Bronchial epithelial cell (primary cell): ENCODE measurements at regions not wholly inside any gene's neighbourhood (a gene's known extent, or its start where the extent isn't known, plus 50 kb on each side); places are given as distances from the start of the nearest gene placed in this dataset.

ENCODE experiments used
- DNase-seq: peaks from one replicate; pipeline ENCODE4 v3.0.0-alpha.2; 2010; ENCODE audit warnings: low read depth
- FAIRE-seq: peaks from 2 replicates; lab custom pipeline; 2011; peaks lifted over from hg19 to GRCh38; lab: Jason Lieb, UNC
- H3K27me3 ChIP-seq: 2 replicates; pipeline ENCODE4 v1.5.1; 2011; ENCODE audit warnings: low read length; ENCODE audit not compliant: control insufficient read depth, insufficient read depth
- H3K36me3 ChIP-seq: 2 replicates; pipeline ENCODE4 v1.5.1; 2011; ENCODE audit warnings: low read length; ENCODE audit not compliant: control insufficient read depth, insufficient read depth
- H3K4me3 ChIP-seq: 2 replicates; pipeline ENCODE4 v1.5.1; 2011; ENCODE audit warnings: mild to moderate bottlenecking, low read depth, low read length, control low read depth
- CTCF ChIP-seq: IDR thresholded peaks from 2 replicates; pipeline ENCODE4 v1.5.1; 2011; ENCODE audit warnings: mild to moderate bottlenecking, moderate library complexity, low read length, control low read depth, inconsistent platforms; ENCODE audit not compliant: insufficient read depth, severe bottlenecking

- no peak for FAIRE-seq
- no peak for TF ChIP-seq CTCF
- no peak overlapping the region for H3K4me3 ChIP-seq
Measured at GRCh38 chr7:26507108-26507987, 215.7 kb downstream of the SNX10 start.

GRCh38 chr7:26508481-26508880 is 216.8 kb downstream of the SNX10 start:
- DNase-seq = no peak
- no peaks in the 10 kb centered on the region for H3K36me3 ChIP-seq
- no peak overlapping the region for H3K4me3 ChIP-seq
- no peak for TF ChIP-seq CTCF
- FAIRE-seq = no peak
- H3K27me3 ChIP-seq = peaks cover 2% of the 10 kb centered on the region

More at GRCh38 chr7:26507108-26507987, 215.7 kb downstream of the SNX10 start:
- no peak for DNase-seq
- peaks cover 2% of the 10 kb centered on the region for H3K27me3 ChIP-seq
- H3K36me3 ChIP-seq = no peaks in the 10 kb centered on the region

GRCh38 chr7:26508917-26509316 is 217.3 kb downstream of the SNX10 start:
- TF ChIP-seq CTCF = no peak
- H3K36me3 ChIP-seq = no peaks in the 10 kb centered on the region
- no peak overlapping the region for H3K4me3 ChIP-seq
- DNase-seq (no peak), FAIRE-seq (no peak)
- peaks cover 2% of the 10 kb centered on the region for H3K27me3 ChIP-seq

- H3K27me3 ChIP-seq = peaks cover 2% of the 10 kb centered on the region
- DNase-seq (no peak), FAIRE-seq (no peak)
- no peaks in the 10 kb centered on the region for H3K36me3 ChIP-seq
- no peak overlapping the region for H3K4me3 ChIP-seq
- TF ChIP-seq CTCF = no peak
Measured at GRCh38 chr7:26510231-26510957, 218.7 kb downstream of the SNX10 start.

GRCh38 chr7:26511866-26512265 is 220.2 kb downstream of the SNX10 start:
- Histone ChIP-seq H3K27me3 (peaks cover 2% of the 10 kb centered on the region), H3K4me3 (no peak overlapping the region), H3K36me3 (no peaks in the 10 kb centered on the region)
- no peak for TF ChIP-seq CTCF
- DNase-seq (no peak), FAIRE-seq (no peak)
